ENCODE measurements at regions not wholly inside any gene's neighbourhood (a gene's known extent, or its start where the extent isn't known, plus 50 kb on each side); places are given as distances from the start of the nearest gene placed in this dataset.

GRCh38 chr12:91381309-91381804 is 198.7 kb upstream of the DCN start:
- Histone ChIP-seq H3K27ac (ENCODE audit: low read length in 2 of 2) (peak overlapping the region in 1 of 2 donors; percentile 20), H3K9ac (ENCODE audit: low read length) (peak overlapping the region; percentile 51), H3K4me3 (ENCODE audit: control extremely low read depth in 1 of 5, extremely low read depth in 1 of 5, insufficient read depth in 1 of 5, low read depth in 2 of 5, low read length in 4 of 5) (peak overlapping the region; percentile 11 to 81 (median 47)), H3K27me3 (replicated peaks in 1 of 4; ENCODE audit: control extremely low read depth in 1 of 4, control insufficient read depth in 3 of 4, insufficient read depth in 4 of 4, low read length in 3 of 4) (no peaks in the 10 kb centered on the region), H3K9me3 (ENCODE audit: control extremely low read depth in 1 of 3, control insufficient read depth in 2 of 3, insufficient read depth in 1 of 3, low read length in 2 of 3) (no peaks in the 10 kb centered on the region), H3K4me2 (replicated peaks; ENCODE audit: low read depth, low read length, poor library complexity, severe bottlenecking) (peak overlapping the region; percentile 69), H4K20me1 (ENCODE audit: control insufficient read depth, insufficient read depth, low read length, poor library complexity, severe bottlenecking) (no peaks in the 10 kb centered on the region), H3K4me1 (ENCODE audit: control insufficient read depth in 2 of 2, insufficient read depth in 2 of 2, low read length in 2 of 2) (peaks cover 5 to 9% of the 10 kb centered on the region in 2 donors), H3K79me2 (ENCODE audit: control insufficient read depth, insufficient read depth, low read length) (no peaks in the 10 kb centered on the region), H3K36me3 (replicated peaks in 1 of 2; ENCODE audit: control extremely low read depth in 1 of 2, control insufficient read depth in 1 of 2, extremely low read depth in 1 of 2, insufficient read depth in 2 of 2, low read length in 1 of 2) (no peaks in the 10 kb centered on the region), H2AFZ (ENCODE audit: insufficient read depth, low read depth, low read length, poor library complexity, severe bottlenecking) (peak overlapping the region; percentile 67)
- peak overlapping the region; percentile 83 for H3K4me3 Mint-ChIP-seq
- peaks cover 10% of the 10 kb centered on the region for H3K4me1 Mint-ChIP-seq
- ChIA-PET POLR2A (interaction anchor here (0.6 to 1.1 kb wide), 3 partner anchors 731 to 764 kb away, joined by 4 to 7 read pairs (median 4); partner anchors contain the start of gene BTG1), CTCF (interaction anchor here (0.7 to 7.3 kb wide), 51 partner anchors 8 to 1545 kb away, joined by 3 to 127 read pairs (median 5); partner anchors contain the start of gene PLEKHG7)
- WGBS (ENCODE audit: insufficient coverage), result 27% methylated on average over 8 of the region's 11 CpGs
- TF ChIP-seq EZH2 (IDR thresholded peaks at IDR 0.05; ENCODE audit: borderline replicate concordance, insufficient read depth, low read depth, low read length, poor library complexity, severe bottlenecking), result no peak
- TF ChIP-seq, protein P1, sequence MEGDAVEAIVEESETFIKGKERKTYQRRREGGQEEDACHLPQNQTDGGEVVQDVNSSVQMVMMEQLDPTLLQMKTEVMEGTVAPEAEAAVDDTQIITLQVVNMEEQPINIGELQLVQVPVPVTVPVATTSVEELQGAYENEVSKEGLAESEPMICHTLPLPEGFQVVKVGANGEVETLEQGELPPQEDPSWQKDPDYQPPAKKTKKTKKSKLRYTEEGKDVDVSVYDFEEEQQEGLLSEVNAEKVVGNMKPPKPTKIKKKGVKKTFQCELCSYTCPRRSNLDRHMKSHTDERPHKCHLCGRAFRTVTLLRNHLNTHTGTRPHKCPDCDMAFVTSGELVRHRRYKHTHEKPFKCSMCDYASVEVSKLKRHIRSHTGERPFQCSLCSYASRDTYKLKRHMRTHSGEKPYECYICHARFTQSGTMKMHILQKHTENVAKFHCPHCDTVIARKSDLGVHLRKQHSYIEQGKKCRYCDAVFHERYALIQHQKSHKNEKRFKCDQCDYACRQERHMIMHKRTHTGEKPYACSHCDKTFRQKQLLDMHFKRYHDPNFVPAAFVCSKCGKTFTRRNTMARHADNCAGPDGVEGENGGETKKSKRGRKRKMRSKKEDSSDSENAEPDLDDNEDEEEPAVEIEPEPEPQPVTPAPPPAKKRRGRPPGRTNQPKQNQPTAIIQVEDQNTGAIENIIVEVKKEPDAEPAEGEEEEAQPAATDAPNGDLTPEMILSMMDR (IDR thresholded peaks at IDR 0.05), result no peak
- peaks cover 5% of the 10 kb centered on the region for H3K27me3 Mint-ChIP-seq
- intact Hi-C loops (cut with micrococcal nuclease), result loop anchor here (5.0 kb wide), 2 partner anchors 196 to 431 kb away; no protein-coding TSS in a partner anchor
- no peaks in the 10 kb centered on the region for H3K9me3 Mint-ChIP-seq (ENCODE audit: insufficient read depth)
- no peak overlapping the region for H3K27ac Mint-ChIP-seq
- ATAC-seq (ENCODE audit: low read depth) (peak; percentile 48), DNase-seq (peak; percentile 58)

- intact Hi-C loops (cut with micrococcal nuclease), result loop anchor here (5.0 kb wide), 2 partner anchors 197 to 432 kb away; no protein-coding TSS in a partner anchor
- peaks cover 3% of the 10 kb centered on the region for H3K27me3 Mint-ChIP-seq
- Histone ChIP-seq H3K27ac (ENCODE audit: low read length in 2 of 2) (no peak overlapping the region), H3K4me3 (ENCODE audit: control extremely low read depth in 1 of 5, extremely low read depth in 1 of 5, insufficient read depth in 1 of 5, low read depth in 2 of 5, low read length in 4 of 5) (no peak overlapping the region), H3K9me3 (ENCODE audit: control extremely low read depth in 1 of 3, control insufficient read depth in 2 of 3, insufficient read depth in 1 of 3, low read length in 2 of 3) (no peaks in the 10 kb centered on the region), H3K9ac (ENCODE audit: low read length) (no peak overlapping the region), H3K79me2 (ENCODE audit: control insufficient read depth, insufficient read depth, low read length) (no peaks in the 10 kb centered on the region), H3K4me1 (ENCODE audit: control insufficient read depth in 2 of 2, insufficient read depth in 2 of 2, low read length in 2 of 2) (peaks cover 5 to 9% of the 10 kb centered on the region in 2 donors), H3K36me3 (replicated peaks in 1 of 2; ENCODE audit: control extremely low read depth in 1 of 2, control insufficient read depth in 1 of 2, extremely low read depth in 1 of 2, insufficient read depth in 2 of 2, low read length in 1 of 2) (no peaks in the 10 kb centered on the region), H2AFZ (ENCODE audit: insufficient read depth, low read depth, low read length, poor library complexity, severe bottlenecking) (no peak overlapping the region), H4K20me1 (ENCODE audit: control insufficient read depth, insufficient read depth, low read length, poor library complexity, severe bottlenecking) (no peaks in the 10 kb centered on the region), H3K4me2 (replicated peaks; ENCODE audit: low read depth, low read length, poor library complexity, severe bottlenecking) (no peak overlapping the region), H3K27me3 (replicated peaks in 1 of 4; ENCODE audit: control extremely low read depth in 1 of 4, control insufficient read depth in 3 of 4, insufficient read depth in 4 of 4, low read length in 3 of 4) (no peaks in the 10 kb centered on the region)
- ChIA-PET POLR2A (no interaction called here), CTCF (interaction anchor here (0.7 to 7.3 kb wide), 15 partner anchors 11 to 1379 kb away, joined by 3 to 127 read pairs (median 8); partner anchors contain the start of gene PLEKHG7)
- ATAC-seq (ENCODE audit: low read depth) (no peak), DNase-seq (no peak)
- no peak overlapping the region for H3K27ac Mint-ChIP-seq
- H3K4me1 Mint-ChIP-seq, result peaks cover 10% of the 10 kb centered on the region
- TF ChIP-seq, protein P1 (IDR thresholded peaks at IDR 0.05), result no peak
- TF ChIP-seq EZH2 (IDR thresholded peaks at IDR 0.05; ENCODE audit: borderline replicate concordance, insufficient read depth, low read depth, low read length, poor library complexity, severe bottlenecking), result no peak
- H3K9me3 Mint-ChIP-seq (ENCODE audit: insufficient read depth), result no peaks in the 10 kb centered on the region
- 83% methylated on average over 2 of the region's 5 CpGs for WGBS (ENCODE audit: insufficient coverage)
- no peak overlapping the region for H3K4me3 Mint-ChIP-seq
Measured at GRCh38 chr12:91380631-91381030, 198.0 kb upstream of the DCN start.
